ENCODE measurements at regions not wholly inside any gene's neighbourhood (a gene's known extent, or its start where the extent isn't known, plus 50 kb on each side); places are given as distances from the start of the nearest gene placed in this dataset.

GRCh38 chr3:67765575-67765974 is 111.2 kb upstream of the SUCLG2 start:
- Histone ChIP-seq H3K4me1 (ENCODE audit: insufficient read depth, low read length, poor library complexity, severe bottlenecking) (no peaks in the 10 kb centered on the region), H3K27me3 (ENCODE audit: insufficient read depth, low read length, poor library complexity, severe bottlenecking) (no peaks in the 10 kb centered on the region), H3K79me2 (ENCODE audit: insufficient read depth, low read length) (no peaks in the 10 kb centered on the region), H3K4me2 (ENCODE audit: low read depth, low read length, poor library complexity, severe bottlenecking) (no peak overlapping the region), H3K4me3 (ENCODE audit: low read length, poor library complexity, severe bottlenecking) (no peak overlapping the region), H3K9me3 (ENCODE audit: insufficient read depth, low read depth, low read length) (no peaks in the 10 kb centered on the region), H3K9me2 (replicated peaks; ENCODE audit: low read depth, low read length) (no peaks in the 10 kb centered on the region), H3K9ac (ENCODE audit: low read depth, low read length, poor library complexity, severe bottlenecking) (no peak overlapping the region), H3F3A (ENCODE audit: low read depth) (no peaks in the 10 kb centered on the region), H4K20me1 (ENCODE audit: insufficient read depth, low read length, poor library complexity, severe bottlenecking) (no peaks in the 10 kb centered on the region), H2AFZ (ENCODE audit: low read length) (no peak overlapping the region), H3K36me3 (ENCODE audit: insufficient read depth, low read length) (no peaks in the 10 kb centered on the region)
- no peak for TF ChIP-seq EZH2phosphoT487 (IDR thresholded peaks at IDR 0.05; ENCODE audit: borderline replicate concordance)
- TF ChIP-seq, protein P1, sequence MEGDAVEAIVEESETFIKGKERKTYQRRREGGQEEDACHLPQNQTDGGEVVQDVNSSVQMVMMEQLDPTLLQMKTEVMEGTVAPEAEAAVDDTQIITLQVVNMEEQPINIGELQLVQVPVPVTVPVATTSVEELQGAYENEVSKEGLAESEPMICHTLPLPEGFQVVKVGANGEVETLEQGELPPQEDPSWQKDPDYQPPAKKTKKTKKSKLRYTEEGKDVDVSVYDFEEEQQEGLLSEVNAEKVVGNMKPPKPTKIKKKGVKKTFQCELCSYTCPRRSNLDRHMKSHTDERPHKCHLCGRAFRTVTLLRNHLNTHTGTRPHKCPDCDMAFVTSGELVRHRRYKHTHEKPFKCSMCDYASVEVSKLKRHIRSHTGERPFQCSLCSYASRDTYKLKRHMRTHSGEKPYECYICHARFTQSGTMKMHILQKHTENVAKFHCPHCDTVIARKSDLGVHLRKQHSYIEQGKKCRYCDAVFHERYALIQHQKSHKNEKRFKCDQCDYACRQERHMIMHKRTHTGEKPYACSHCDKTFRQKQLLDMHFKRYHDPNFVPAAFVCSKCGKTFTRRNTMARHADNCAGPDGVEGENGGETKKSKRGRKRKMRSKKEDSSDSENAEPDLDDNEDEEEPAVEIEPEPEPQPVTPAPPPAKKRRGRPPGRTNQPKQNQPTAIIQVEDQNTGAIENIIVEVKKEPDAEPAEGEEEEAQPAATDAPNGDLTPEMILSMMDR (conservative IDR thresholded peaks at IDR 0.05; ENCODE audit: low read length): no peak

DNA sequence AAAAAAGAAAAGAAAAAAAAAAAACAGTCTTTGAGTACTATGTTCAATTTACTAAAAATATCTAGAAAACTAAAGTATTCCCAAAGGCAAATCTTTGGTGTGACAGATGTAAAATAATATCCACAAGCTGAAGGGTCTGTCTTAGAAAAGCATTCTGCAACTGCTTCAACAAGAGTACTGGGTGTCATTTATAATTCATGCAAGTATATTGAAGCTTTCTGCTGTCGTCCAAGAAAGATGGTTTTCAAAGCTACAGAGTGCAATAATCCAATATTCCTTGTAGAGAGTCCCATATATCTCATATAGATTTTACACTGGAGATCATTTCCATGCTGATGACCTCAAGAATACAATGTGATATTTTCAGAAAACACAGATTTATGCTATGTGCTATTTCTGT is 90.9 kb upstream of the SUCLG2 start:
- H3K4me3 ChIP-seq (ENCODE audit: low read length, poor library complexity, severe bottlenecking): no peak overlapping the region
- H3K9me3 ChIP-seq (ENCODE audit: insufficient read depth, low read depth, low read length): no peaks in the 10 kb centered on the region
- no peaks in the 10 kb centered on the region for H3K9me2 ChIP-seq (replicated peaks; ENCODE audit: low read depth, low read length)
- TF ChIP-seq EZH2phosphoT487 (IDR thresholded peaks at IDR 0.05; ENCODE audit: borderline replicate concordance): no peak
- TF ChIP-seq, protein P1 (conservative IDR thresholded peaks at IDR 0.05; ENCODE audit: low read length): no peak
- H4K20me1 ChIP-seq (ENCODE audit: insufficient read depth, low read length, poor library complexity, severe bottlenecking): no peaks in the 10 kb centered on the region
- no peak overlapping the region for H3K4me2 ChIP-seq (ENCODE audit: low read depth, low read length, poor library complexity, severe bottlenecking)
- no peaks in the 10 kb centered on the region for H3K79me2 ChIP-seq (ENCODE audit: insufficient read depth, low read length)
- H2AFZ ChIP-seq (ENCODE audit: low read length): no peak overlapping the region
- no peaks in the 10 kb centered on the region for H3K4me1 ChIP-seq (ENCODE audit: insufficient read depth, low read length, poor library complexity, severe bottlenecking)
- H3F3A ChIP-seq (ENCODE audit: low read depth): no peaks in the 10 kb centered on the region
- H3K9ac ChIP-seq (ENCODE audit: low read depth, low read length, poor library complexity, severe bottlenecking): no peak overlapping the region
- no peaks in the 10 kb centered on the region for H3K27me3 ChIP-seq (ENCODE audit: insufficient read depth, low read length, poor library complexity, severe bottlenecking)
- no peaks in the 10 kb centered on the region for H3K36me3 ChIP-seq (ENCODE audit: insufficient read depth, low read length)

GRCh38 chr3:67744699-67745098 is 90.3 kb upstream of the SUCLG2 start:
- no peaks in the 10 kb centered on the region for H3F3A ChIP-seq (ENCODE audit: low read depth)
- H4K20me1 ChIP-seq (ENCODE audit: insufficient read depth, low read length, poor library complexity, severe bottlenecking): no peaks in the 10 kb centered on the region
- H3K4me2 ChIP-seq (ENCODE audit: low read depth, low read length, poor library complexity, severe bottlenecking): no peak overlapping the region
- TF ChIP-seq, protein P1 (conservative IDR thresholded peaks at IDR 0.05; ENCODE audit: low read length): no peak
- TF ChIP-seq EZH2phosphoT487 (IDR thresholded peaks at IDR 0.05; ENCODE audit: borderline replicate concordance): no peak
- no peaks in the 10 kb centered on the region for H3K9me3 ChIP-seq (ENCODE audit: insufficient read depth, low read depth, low read length)
- H3K4me1 ChIP-seq (ENCODE audit: insufficient read depth, low read length, poor library complexity, severe bottlenecking): no peaks in the 10 kb centered on the region
- H3K27me3 ChIP-seq (ENCODE audit: insufficient read depth, low read length, poor library complexity, severe bottlenecking): no peaks in the 10 kb centered on the region
- H3K9ac ChIP-seq (ENCODE audit: low read depth, low read length, poor library complexity, severe bottlenecking): no peak overlapping the region
- no peaks in the 10 kb centered on the region for H3K36me3 ChIP-seq (ENCODE audit: insufficient read depth, low read length)
- H3K9me2 ChIP-seq (replicated peaks; ENCODE audit: low read depth, low read length): no peaks in the 10 kb centered on the region
- H3K4me3 ChIP-seq (ENCODE audit: low read length, poor library complexity, severe bottlenecking): no peak overlapping the region
- no peak overlapping the region for H2AFZ ChIP-seq (ENCODE audit: low read length)
- H3K79me2 ChIP-seq (ENCODE audit: insufficient read depth, low read length): no peaks in the 10 kb centered on the region
